Esophagus (tissue), 2 donors: ENCODE measurements at regions not wholly inside any gene's neighbourhood (a gene's known extent, or its start where the extent isn't known, plus 50 kb on each side); places are given as distances from the start of the nearest gene placed in this dataset.

Experiments used
- H3K27ac ChIP-seq, 2 donors: one replicate each; pipeline ENCODE4 v1.5.1; 2013; ENCODE audit warnings: low read depth in 2 of 2, mild to moderate bottlenecking in 2 of 2, inconsistent platforms in 1 of 2, low read length in 1 of 2, moderate library complexity in 1 of 2
- H3K27me3 ChIP-seq, 2 donors: one replicate each; pipeline ENCODE4 v1.6.1; 2013; ENCODE audit warnings: low read length in 2 of 2, control low read depth in 1 of 2, mild to moderate bottlenecking in 1 of 2; ENCODE audit not compliant: insufficient read depth in 2 of 2, control insufficient read depth in 1 of 2
- H3K36me3 ChIP-seq, 2 donors: one replicate each; pipeline ENCODE4 v1.6.1; 2013; ENCODE audit warnings: low read length in 1 of 2; ENCODE audit not compliant: control insufficient read depth in 2 of 2, insufficient read depth in 2 of 2
- H3K4me1 ChIP-seq, 2 donors: one replicate each; pipeline ENCODE4 v1.6.1; 2013; ENCODE audit warnings: low read length in 1 of 2; ENCODE audit not compliant: control insufficient read depth in 2 of 2, insufficient read depth in 2 of 2
- H3K4me3 ChIP-seq, 2 donors: one replicate each; pipeline ENCODE4 v1.5.1; 2013; ENCODE audit warnings: low read length in 2 of 2, mild to moderate bottlenecking in 2 of 2, low read depth in 1 of 2, moderate library complexity in 1 of 2
- H3K9me3 ChIP-seq, 2 donors: one replicate each; pipeline ENCODE4 v1.6.1; 2013; ENCODE audit warnings: mild to moderate bottlenecking in 2 of 2, low read depth in 1 of 2, low read length in 1 of 2, moderate library complexity in 1 of 2; ENCODE audit not compliant: control insufficient read depth in 2 of 2, insufficient read depth in 1 of 2
- WGBS, 2 donors: extraction: QIAGEN DNeasy Blood & Tissue Kit; methylation state at CpG; one replicate each; pipeline ENCODE4 v1.1.7; 2013; 5-methylcytosine and 5-hydroxymethylcytosine counted together
- donor health status: healthy with polysubstance abuse.
- donor health status: Bipolar disorder and iron deficiency.

GRCh38 chr6:140434761-140435160, 1060.3 kb upstream of the CITED2 start:
- peaks cover 2 to 7% of the 10 kb centered on the region in 2 donors for H3K9me3 ChIP-seq
- no peak overlapping the region for H3K27ac ChIP-seq
- H3K27me3 ChIP-seq: no peaks in the 10 kb centered on the region
- H3K4me1 ChIP-seq: peaks cover 0 to 3% of the 10 kb centered on the region in 2 donors
- H3K4me3 ChIP-seq: no peak overlapping the region
- H3K36me3 ChIP-seq: no peaks in the 10 kb centered on the region

- peaks cover 2 to 7% of the 10 kb centered on the region in 2 donors for H3K9me3 ChIP-seq
- no peaks in the 10 kb centered on the region for H3K36me3 ChIP-seq
- H3K4me1 ChIP-seq: peaks cover 0 to 3% of the 10 kb centered on the region in 2 donors
- WGBS, 2 donors: 88 to 93% methylated on average over 4 of the region's 4 CpGs
- no peaks in the 10 kb centered on the region for H3K27me3 ChIP-seq
- no peak overlapping the region for H3K4me3 ChIP-seq
- no peak overlapping the region for H3K27ac ChIP-seq
Measured at GRCh38 chr6:140433072-140433471, 1058.6 kb upstream of the CITED2 start.

GRCh38 chr6:140427842-140428241, 1053.4 kb upstream of the CITED2 start:
- H3K4me1 ChIP-seq: no peaks in the 10 kb centered on the region
- H3K36me3 ChIP-seq: no peaks in the 10 kb centered on the region
- 73 to 76% methylated on average over 2 of the region's 2 CpGs for WGBS, 2 donors
- H3K27ac ChIP-seq: no peak overlapping the region
- H3K4me3 ChIP-seq: no peak overlapping the region
- H3K9me3 ChIP-seq: no peaks in the 10 kb centered on the region
- no peaks in the 10 kb centered on the region for H3K27me3 ChIP-seq

GRCh38 chr6:140414966-140415620, 1040.6 kb upstream of the CITED2 start:
- H3K4me1 ChIP-seq: no peaks in the 10 kb centered on the region
- 84 to 97% methylated on average over 9 of the region's 9 CpGs for WGBS, 2 donors
- peaks cover 0 to 2% of the 10 kb centered on the region in 2 donors for H3K9me3 ChIP-seq
- no peaks in the 10 kb centered on the region for H3K36me3 ChIP-seq
- H3K4me3 ChIP-seq: no peak overlapping the region
- no peak overlapping the region for H3K27ac ChIP-seq
- H3K27me3 ChIP-seq: no peaks in the 10 kb centered on the region

DNA sequence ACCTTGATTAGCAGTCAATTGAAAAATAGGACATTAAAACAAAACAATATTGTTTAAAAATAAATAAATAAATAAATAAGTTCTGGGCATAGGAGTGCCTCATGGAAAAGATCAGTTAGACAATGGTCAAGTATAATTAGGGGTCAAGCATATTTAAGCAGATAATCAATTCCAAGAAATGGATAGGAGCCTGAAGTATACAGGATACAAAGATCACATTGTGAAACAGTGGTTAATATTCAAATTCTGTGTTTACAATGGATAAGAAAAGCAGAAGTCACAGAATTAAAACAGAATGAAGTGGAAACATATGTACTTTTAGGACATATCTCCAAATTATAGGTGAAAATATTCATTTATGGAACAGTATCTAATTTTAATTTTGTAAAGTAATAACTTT, 1028.6 kb upstream of the CITED2 start:
- Histone ChIP-seq H3K4me1 (no peaks in the 10 kb centered on the region), H3K27me3 (no peaks in the 10 kb centered on the region), H3K9me3 (no peaks in the 10 kb centered on the region), H3K4me3 (no peak overlapping the region), H3K36me3 (no peaks in the 10 kb centered on the region), H3K27ac (no peak overlapping the region)

DNA sequence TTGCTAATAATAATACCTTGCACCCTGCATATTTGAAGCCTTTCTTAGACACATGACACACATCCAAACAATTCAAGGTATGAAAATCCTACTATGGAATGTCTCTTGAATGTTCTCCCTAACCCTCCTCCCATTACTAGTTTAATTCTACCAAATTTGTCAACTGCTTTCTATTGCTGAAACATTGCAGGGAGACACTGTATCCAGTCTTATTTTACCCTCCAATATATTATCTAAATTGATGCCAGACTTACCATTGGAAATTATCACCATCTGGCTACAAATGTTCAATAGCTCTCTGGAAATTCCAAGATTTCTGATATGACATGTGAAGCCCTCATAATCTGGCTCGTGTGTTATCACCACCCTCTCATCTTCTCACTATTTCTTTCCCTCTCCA, 1027.3 kb upstream of the CITED2 start:
- Histone ChIP-seq H3K4me1 (no peaks in the 10 kb centered on the region), H3K27me3 (no peaks in the 10 kb centered on the region), H3K36me3 (no peaks in the 10 kb centered on the region), H3K4me3 (no peak overlapping the region), H3K9me3 (no peaks in the 10 kb centered on the region), H3K27ac (no peak overlapping the region)
- WGBS, 2 donors: 67 to 80% methylated on average over 1 of the region's 1 CpG

DNA sequence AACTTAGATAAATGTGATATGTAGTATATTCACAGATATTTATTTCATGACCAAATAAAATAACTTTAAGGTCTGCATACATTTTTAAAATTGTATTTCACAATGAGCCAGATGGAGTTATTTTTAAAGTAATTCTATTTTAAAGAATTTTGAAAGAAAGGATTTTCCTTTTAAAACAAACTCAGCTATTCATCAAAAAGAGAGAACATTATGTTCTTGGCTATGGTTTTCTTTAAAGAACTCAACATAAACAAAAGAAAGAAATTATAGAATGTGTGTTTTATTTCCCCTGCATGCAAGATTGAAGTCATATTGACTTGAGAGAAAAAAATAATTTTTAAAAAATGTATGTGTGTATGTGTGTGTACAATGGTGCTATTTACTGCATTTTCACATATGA, 1023.6 kb upstream of the CITED2 start:
- Histone ChIP-seq H3K27me3 (no peaks in the 10 kb centered on the region), H3K36me3 (no peaks in the 10 kb centered on the region), H3K4me3 (no peak overlapping the region), H3K9me3 (no peaks in the 10 kb centered on the region), H3K27ac (no peak overlapping the region), H3K4me1 (no peaks in the 10 kb centered on the region)

DNA sequence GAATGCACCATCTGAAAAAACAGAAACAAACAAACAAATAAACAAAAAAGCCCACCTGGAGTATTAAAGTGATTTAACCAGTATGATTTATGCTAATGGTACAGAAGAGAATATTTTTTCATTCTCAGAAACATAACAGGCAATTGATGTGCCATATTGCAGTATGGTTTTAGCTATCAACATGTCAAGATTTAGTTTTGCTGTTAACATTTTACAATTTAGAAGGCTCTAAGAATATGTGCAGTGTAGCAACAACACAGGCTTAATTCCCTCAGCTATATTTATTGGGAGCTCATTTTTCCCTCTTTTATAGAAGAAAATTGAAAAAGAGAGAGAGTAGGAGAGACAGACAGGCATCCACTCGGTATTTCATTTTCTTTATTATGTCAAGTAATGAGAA, 1022.7 kb upstream of the CITED2 start:
- no peaks in the 10 kb centered on the region for H3K36me3 ChIP-seq
- H3K27ac ChIP-seq: no peak overlapping the region
- H3K4me1 ChIP-seq: no peaks in the 10 kb centered on the region
- no peaks in the 10 kb centered on the region for H3K27me3 ChIP-seq
- H3K9me3 ChIP-seq: no peaks in the 10 kb centered on the region
- 81 to 85% methylated on average over 1 of the region's 1 CpG for WGBS, 2 donors
- no peak overlapping the region for H3K4me3 ChIP-seq

DNA sequence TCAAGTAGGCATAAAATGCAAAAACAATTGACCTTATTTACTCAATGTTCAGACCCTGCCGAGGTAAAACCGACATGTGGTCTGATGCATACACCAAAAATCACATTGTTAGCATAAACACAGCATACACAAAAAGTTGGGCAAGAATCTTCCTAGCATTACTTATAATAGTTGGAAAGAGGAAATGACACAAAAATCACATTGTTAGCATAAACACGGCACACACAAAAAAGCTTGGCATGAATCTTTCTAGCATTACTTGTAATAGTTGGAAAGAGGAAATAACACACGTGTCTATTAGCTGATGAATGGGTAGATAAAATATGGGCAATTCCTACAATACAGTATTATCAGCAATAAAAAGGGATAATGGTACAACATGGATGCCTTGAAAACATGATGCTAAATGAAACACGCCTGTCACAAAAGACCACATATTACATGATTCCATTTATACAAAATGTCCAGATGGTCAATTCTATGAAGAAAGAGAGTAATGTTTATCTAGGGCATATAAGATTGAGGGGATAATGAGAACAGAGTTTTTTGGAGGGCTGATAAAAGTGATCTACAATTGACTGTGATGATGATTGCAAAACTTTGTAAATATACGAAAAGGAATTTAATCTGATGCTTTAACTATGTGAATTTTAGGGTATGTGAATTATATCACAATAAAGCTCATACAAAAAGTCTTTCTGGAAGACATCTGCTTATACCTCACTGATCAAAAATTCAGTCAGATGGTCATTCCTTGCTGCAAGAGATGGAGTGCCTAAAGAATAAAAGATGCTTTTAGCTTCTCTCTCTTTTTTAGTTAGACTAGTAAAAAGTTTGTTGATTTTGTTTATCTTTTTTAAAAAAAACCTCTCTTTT, 1019.5 kb upstream of the CITED2 start:
- Histone ChIP-seq H3K4me3 (no peak overlapping the region), H3K9me3 (no peaks in the 10 kb centered on the region), H3K4me1 (no peaks in the 10 kb centered on the region), H3K27me3 (no peaks in the 10 kb centered on the region), H3K36me3 (no peaks in the 10 kb centered on the region), H3K27ac (no peak overlapping the region)
- 46 to 54% methylated on average over 6 of the region's 6 CpGs for WGBS, 2 donors

DNA sequence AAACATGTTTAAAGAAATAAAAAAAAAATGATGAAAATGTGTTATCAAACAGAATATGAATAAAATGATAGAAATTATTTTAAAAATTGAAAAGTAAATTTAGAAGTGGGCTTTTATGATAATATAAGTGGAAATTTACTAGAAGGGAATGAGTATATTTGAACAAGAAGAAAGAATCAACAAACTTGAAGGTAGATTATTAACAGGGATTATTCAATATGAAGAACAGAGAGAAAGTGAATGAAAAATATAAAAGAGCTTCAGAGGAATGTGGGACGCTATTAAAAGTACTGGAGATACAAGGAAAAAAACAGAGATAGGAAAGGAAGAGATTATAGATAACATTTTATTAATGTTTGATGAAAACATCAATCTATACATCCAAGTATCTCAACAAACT, 1014.4 kb upstream of the CITED2 start:
- Histone ChIP-seq H3K27me3 (no peaks in the 10 kb centered on the region), H3K36me3 (no peaks in the 10 kb centered on the region), H3K27ac (no peak overlapping the region), H3K4me1 (no peaks in the 10 kb centered on the region), H3K4me3 (no peak overlapping the region), H3K9me3 (peaks cover 0 to 5% of the 10 kb centered on the region in 2 donors)
- WGBS, 2 donors: 81 to 96% methylated on average over 1 of the region's 1 CpG
